HG03460 (cell line): ENCODE measurements at regions not wholly inside any gene's neighbourhood (a gene's known extent, or its start where the extent isn't known, plus 50 kb on each side); places are given as distances from the start of the nearest gene placed in this dataset.

Experiments
- ATAC-seq: cut with Tn5 transposase; IDR thresholded peaks from one replicate; pipeline ENCODE4 v1.9.1; 2021; ENCODE audit not compliant: unreplicated experiment

- no peak for ATAC-seq
Measured at GRCh38 chr7:8932751-8933150, 499.3 kb downstream of the NXPH1 start.

GRCh38 chr7:8937204-8937603, 503.8 kb downstream of the NXPH1 start:
- no peak for ATAC-seq

- ATAC-seq = no peak
Measured at GRCh38 chr7:8938044-8938805, 504.8 kb downstream of the NXPH1 start.

GRCh38 chr7:8939446-8939845, 506.0 kb downstream of the NXPH1 start:
- no peak for ATAC-seq

GRCh38 chr7:8963722-8964121, 530.3 kb downstream of the NXPH1 start:
- ATAC-seq = no peak

- ATAC-seq = no peak
Measured at GRCh38 chr7:8965177-8965576, 531.8 kb downstream of the NXPH1 start.

GRCh38 chr7:8973601-8974000, 540.2 kb downstream of the NXPH1 start:
- no peak for ATAC-seq

GRCh38 chr7:8975681-8976080, 542.3 kb downstream of the NXPH1 start:
- ATAC-seq = no peak

- ATAC-seq = no peak
Measured at GRCh38 chr7:8982338-8982992, 549.1 kb downstream of the NXPH1 start.

- no peak for ATAC-seq
Measured at GRCh38 chr7:8985255-8985654, 551.8 kb downstream of the NXPH1 start.

GRCh38 chr7:8988267-8988666, 554.9 kb downstream of the NXPH1 start:
- no peak for ATAC-seq

GRCh38 chr7:8991159-8991558, 557.8 kb downstream of the NXPH1 start:
- ATAC-seq = no peak

- no peak for ATAC-seq
Measured at GRCh38 chr7:8998762-8999161, 565.4 kb downstream of the NXPH1 start.

GRCh38 chr7:9013940-9014339, 580.5 kb downstream of the NXPH1 start:
- no peak for ATAC-seq

- no peak for ATAC-seq
Measured at GRCh38 chr7:9017286-9017685, 583.9 kb downstream of the NXPH1 start.

GRCh38 chr7:9022456-9022855, 589.0 kb downstream of the NXPH1 start:
- ATAC-seq = no peak

GRCh38 chr7:9023675-9024294, 590.4 kb downstream of the NXPH1 start:
- ATAC-seq = no peak

- ATAC-seq = no peak
Measured at GRCh38 chr7:9026121-9026520, 592.7 kb downstream of the NXPH1 start.

- no peak for ATAC-seq
Measured at GRCh38 chr7:9028012-9028411, 594.6 kb downstream of the NXPH1 start.

GRCh38 chr7:9029681-9030530, 596.5 kb downstream of the NXPH1 start:
- ATAC-seq = no peak

GRCh38 chr7:9030976-9031375, 597.6 kb downstream of the NXPH1 start:
- ATAC-seq = no peak
